Activated CD8-positive, alpha-beta T cell treated with anti-CD3 and anti-CD28 coated beads, Interleukin-2, amount 10 ng/mL, durations not matched to agents 7 days and 5 days (primary cell): ENCODE measurements at regions not wholly inside any gene's neighbourhood (a gene's known extent, or its start where the extent isn't known, plus 50 kb on each side); places are given as distances from the start of the nearest gene placed in this dataset.

Experiments
- ATAC-seq: fragments of 150-1000 bp; cut with Tn5 transposase; one replicate; pipeline ENCODE4 v1.10.0; 2021; ENCODE audit warnings: moderate library complexity
- CTCF ChIA-PET: fragments of 350-600 bp; sonication (Branson Sonifier 250); formaldehyde crosslinking; loops from one replicate; lab custom pipeline; 2021; ENCODE audit warnings: antibody characterized with exemption; lab: Charles Lee
- POLR2A ChIA-PET: fragments of 350-600 bp; sonication (Branson Sonifier 250); formaldehyde crosslinking; loops from one replicate; lab custom pipeline; 2021; ENCODE audit warnings: antibody characterized with exemption; lab: Charles Lee
- DNase-seq: peaks from one replicate; pipeline ENCODE4 v3.0.0-alpha.2; 2020
- H3K27ac Mint-ChIP-seq: one replicate; pipeline ENCODE4 v1.8.0; 2021; ENCODE audit warnings: mild to moderate bottlenecking, mixed read lengths
- H3K27me3 Mint-ChIP-seq: one replicate; pipeline ENCODE4 v1.8.0; 2021; ENCODE audit warnings: low read depth, mixed read lengths
- H3K36me3 Mint-ChIP-seq: one replicate; pipeline ENCODE4 v1.8.0; 2021; ENCODE audit warnings: low read depth, mixed read lengths
- H3K4me1 Mint-ChIP-seq: one replicate; pipeline ENCODE4 v1.8.0; 2021; ENCODE audit warnings: low read depth, mixed read lengths
- H3K4me3 Mint-ChIP-seq: one replicate; pipeline ENCODE4 v1.8.0; 2021; ENCODE audit warnings: mild to moderate bottlenecking, mixed read lengths
- H3K9me3 Mint-ChIP-seq: one replicate; pipeline ENCODE4 v1.8.0; 2022; ENCODE audit warnings: mixed read lengths; ENCODE audit not compliant: insufficient read depth

DNA sequence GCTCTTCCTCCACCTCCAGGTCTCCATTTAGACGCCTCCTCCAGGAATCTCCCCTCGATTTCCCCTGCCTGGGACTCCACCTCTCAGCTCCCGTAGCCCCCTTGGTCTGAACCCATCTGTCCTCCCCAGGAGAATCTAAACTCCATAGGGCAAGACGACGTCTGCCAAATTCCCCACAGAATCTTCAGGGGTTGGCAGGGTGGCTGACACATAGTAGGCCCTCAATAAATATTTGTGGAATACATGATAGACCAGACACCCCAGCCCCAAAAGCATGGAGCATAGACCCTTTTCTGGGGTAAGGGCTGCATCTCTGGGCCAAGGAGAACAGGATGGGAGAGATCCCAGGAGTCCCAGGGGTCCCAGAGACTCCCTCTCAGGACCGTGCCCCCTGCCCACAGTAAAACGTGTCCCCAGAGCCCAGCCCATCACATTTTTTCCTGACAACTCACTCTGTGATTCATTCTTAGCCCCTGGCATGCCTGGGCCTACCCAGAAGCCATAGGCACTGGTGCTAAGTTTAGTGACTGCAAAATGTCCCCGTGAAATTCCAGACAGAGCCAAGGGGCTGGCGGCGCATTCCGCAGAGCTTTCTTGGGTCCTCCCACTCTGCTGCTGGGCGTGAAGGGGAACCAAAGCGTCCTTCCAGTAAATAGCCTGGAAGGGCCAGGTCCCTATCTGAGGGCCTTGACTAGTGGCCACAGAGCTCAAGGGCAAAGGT lies 78.0 kb upstream of the SLC6A6 start:
- Mint-ChIP-seq H3K27me3 (peaks cover 4% of the 10 kb centered on the region), H3K4me1 (peaks cover 4% of the 10 kb centered on the region), H3K4me3 (no peak overlapping the region), H3K36me3 (no peaks in the 10 kb centered on the region), H3K9me3 (no peaks in the 10 kb centered on the region), H3K27ac (no peak overlapping the region)
- ChIA-PET POLR2A (no interaction called here), CTCF (no interaction called here)
- ATAC-seq (no peak), DNase-seq (no peak)

GRCh38 chr3:14328422-14328821 lies 74.0 kb upstream of the SLC6A6 start:
- Mint-ChIP-seq H3K4me1 (no peaks in the 10 kb centered on the region), H3K27ac (no peak overlapping the region), H3K9me3 (no peaks in the 10 kb centered on the region), H3K36me3 (no peaks in the 10 kb centered on the region), H3K4me3 (no peak overlapping the region), H3K27me3 (peaks cover 13% of the 10 kb centered on the region)
- CTCF ChIA-PET, result no interaction called here
- ATAC-seq (no peak), DNase-seq (no peak)
- POLR2A ChIA-PET, result no interaction called here

DNA sequence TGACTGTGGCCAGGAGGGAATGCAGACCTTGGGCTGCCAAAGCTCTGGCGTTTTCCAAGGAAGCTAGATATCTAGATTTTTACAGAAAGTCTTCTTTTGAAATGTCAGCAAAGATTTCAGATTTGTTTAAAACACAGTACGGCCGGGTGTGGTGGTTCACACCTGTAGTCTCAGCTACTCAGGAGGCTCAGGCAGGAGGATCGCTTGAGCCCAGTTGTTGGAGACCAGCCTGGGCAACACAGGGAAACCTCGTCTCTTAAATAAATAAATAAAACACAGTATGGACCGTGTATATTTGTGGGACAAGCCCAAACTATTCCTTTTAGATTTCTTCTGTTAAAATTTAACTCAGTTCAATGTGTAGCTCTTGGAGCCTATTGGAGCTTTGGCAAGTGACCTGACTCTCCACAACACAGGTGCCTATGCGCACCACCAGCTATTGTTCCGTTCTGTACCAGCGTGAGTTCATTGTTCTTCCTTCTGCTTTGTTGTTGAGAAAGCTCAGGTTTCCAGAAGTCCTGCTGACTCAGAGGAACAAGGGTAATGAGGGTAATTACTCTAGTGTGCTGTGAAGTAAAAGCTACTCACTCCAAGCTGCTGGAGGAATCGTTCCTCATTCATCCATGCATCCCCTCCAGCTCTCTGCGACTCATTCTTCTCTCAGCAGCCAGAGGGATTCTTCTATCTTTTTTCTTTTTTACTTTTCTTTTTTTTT lies 73.1 kb upstream of the SLC6A6 start:
- Mint-ChIP-seq H3K27ac (no peak overlapping the region), H3K9me3 (no peaks in the 10 kb centered on the region), H3K27me3 (peaks cover 13% of the 10 kb centered on the region), H3K4me3 (no peak overlapping the region), H3K4me1 (no peaks in the 10 kb centered on the region), H3K36me3 (no peaks in the 10 kb centered on the region)
- ChIA-PET POLR2A (no interaction called here), CTCF (no interaction called here)
- DNase-seq (no peak), ATAC-seq (no peak)

DNA sequence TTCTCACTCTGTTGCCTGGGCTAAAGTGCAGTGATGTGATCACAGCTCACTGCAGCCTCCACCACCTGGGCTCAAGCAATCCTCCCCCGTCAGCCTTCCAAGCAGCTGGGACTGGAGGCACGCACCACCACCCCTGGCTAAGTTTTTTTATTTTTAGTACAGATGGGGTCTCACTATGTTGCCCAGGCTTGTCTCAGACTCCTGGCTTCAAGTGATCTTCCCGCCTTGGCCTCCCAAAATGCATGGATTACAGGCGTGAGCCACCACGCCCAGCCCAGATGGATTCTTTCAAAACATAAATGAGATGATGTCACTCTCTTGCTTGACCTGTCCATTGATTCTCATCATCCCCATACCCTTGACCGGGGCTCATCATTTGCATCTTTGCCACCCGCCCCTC lies 72.6 kb upstream of the SLC6A6 start:
- POLR2A ChIA-PET, result no interaction called here
- no peaks in the 10 kb centered on the region for H3K9me3 Mint-ChIP-seq
- DNase-seq (no peak), ATAC-seq (no peak)
- no peak overlapping the region for H3K27ac Mint-ChIP-seq
- H3K27me3 Mint-ChIP-seq, result peaks cover 13% of the 10 kb centered on the region
- H3K36me3 Mint-ChIP-seq, result no peaks in the 10 kb centered on the region
- CTCF ChIA-PET, result no interaction called here
- no peaks in the 10 kb centered on the region for H3K4me1 Mint-ChIP-seq
- no peak overlapping the region for H3K4me3 Mint-ChIP-seq

GRCh38 chr3:14330508-14330907 lies 71.9 kb upstream of the SLC6A6 start:
- Mint-ChIP-seq H3K9me3 (no peaks in the 10 kb centered on the region), H3K4me3 (no peak overlapping the region), H3K27ac (no peak overlapping the region), H3K4me1 (no peaks in the 10 kb centered on the region), H3K36me3 (no peaks in the 10 kb centered on the region), H3K27me3 (peaks cover 13% of the 10 kb centered on the region)
- POLR2A ChIA-PET, result no interaction called here
- ATAC-seq, result no peak
- no peak for DNase-seq
- CTCF ChIA-PET, result no interaction called here

DNA sequence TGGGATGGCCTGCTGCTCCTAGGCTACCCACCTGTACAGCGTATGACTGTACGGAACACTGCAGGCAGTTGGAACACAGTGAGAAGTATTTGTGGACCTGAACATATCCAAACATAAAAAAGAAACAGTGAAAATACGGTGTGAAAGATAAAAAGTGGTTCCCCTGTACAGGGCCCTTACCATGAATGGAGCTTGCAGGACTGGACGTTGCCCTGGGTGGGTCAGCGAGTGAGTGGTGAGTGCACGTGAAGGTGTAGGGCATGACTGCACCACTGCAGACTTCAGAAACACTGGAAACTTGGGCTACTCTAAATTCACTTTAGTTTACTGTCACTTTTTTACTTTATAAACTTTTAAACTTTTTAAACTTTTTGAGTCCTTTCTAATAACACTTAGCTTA lies 71.2 kb upstream of the SLC6A6 start:
- no peak for ATAC-seq
- Mint-ChIP-seq H3K4me3 (no peak overlapping the region), H3K27ac (no peak overlapping the region), H3K4me1 (no peaks in the 10 kb centered on the region), H3K27me3 (peaks cover 13% of the 10 kb centered on the region), H3K9me3 (no peaks in the 10 kb centered on the region), H3K36me3 (no peaks in the 10 kb centered on the region)
- no peak for DNase-seq
- CTCF ChIA-PET, result no interaction called here
- POLR2A ChIA-PET, result no interaction called here

GRCh38 chr3:14332392-14332791 lies 70.0 kb upstream of the SLC6A6 start:
- no peak overlapping the region for H3K27ac Mint-ChIP-seq
- no peaks in the 10 kb centered on the region for H3K9me3 Mint-ChIP-seq
- H3K4me3 Mint-ChIP-seq, result no peak overlapping the region
- no peak for DNase-seq
- ATAC-seq, result no peak
- H3K36me3 Mint-ChIP-seq, result no peaks in the 10 kb centered on the region
- POLR2A ChIA-PET, result no interaction called here
- peaks cover 13% of the 10 kb centered on the region for H3K27me3 Mint-ChIP-seq
- H3K4me1 Mint-ChIP-seq, result no peaks in the 10 kb centered on the region
- CTCF ChIA-PET, result no interaction called here

- no peaks in the 10 kb centered on the region for H3K9me3 Mint-ChIP-seq
- ATAC-seq (no peak), DNase-seq (no peak)
- POLR2A ChIA-PET, result no interaction called here
- H3K36me3 Mint-ChIP-seq, result no peaks in the 10 kb centered on the region
- no peak overlapping the region for H3K27ac Mint-ChIP-seq
- peaks cover 13% of the 10 kb centered on the region for H3K27me3 Mint-ChIP-seq
- H3K4me1 Mint-ChIP-seq, result no peaks in the 10 kb centered on the region
- no peak overlapping the region for H3K4me3 Mint-ChIP-seq
- CTCF ChIA-PET, result no interaction called here
Measured at GRCh38 chr3:14333215-14333614, 69.2 kb upstream of the SLC6A6 start.

- Mint-ChIP-seq H3K9me3 (no peaks in the 10 kb centered on the region), H3K4me3 (no peak overlapping the region), H3K27ac (no peak overlapping the region), H3K36me3 (no peaks in the 10 kb centered on the region), H3K4me1 (no peaks in the 10 kb centered on the region), H3K27me3 (peaks cover 12% of the 10 kb centered on the region)
- CTCF ChIA-PET, result no interaction called here
- DNase-seq (no peak), ATAC-seq (no peak)
- POLR2A ChIA-PET, result no interaction called here
Measured at GRCh38 chr3:14333621-14334020, 68.8 kb upstream of the SLC6A6 start.

DNA sequence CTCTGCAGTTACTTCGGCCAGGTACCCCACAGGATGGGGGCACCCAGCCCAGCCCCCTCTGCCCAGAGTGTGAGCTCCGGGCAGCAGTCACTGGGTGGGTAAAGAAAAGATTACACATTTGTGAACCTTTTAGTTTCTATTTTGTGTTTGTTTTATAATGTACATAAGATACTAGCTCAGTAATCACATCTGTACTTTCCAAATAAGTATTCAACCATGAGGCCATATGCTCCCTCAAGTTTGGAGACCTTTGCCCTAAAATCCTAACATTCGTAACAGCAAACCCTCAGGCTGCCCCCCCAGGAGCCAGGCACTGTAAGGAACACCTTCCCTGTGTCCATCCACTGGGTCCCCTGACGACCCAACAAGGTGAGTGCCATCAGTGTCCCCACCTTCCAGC lies 68.3 kb upstream of the SLC6A6 start:
- Mint-ChIP-seq H3K9me3 (no peaks in the 10 kb centered on the region), H3K27me3 (peaks cover 12% of the 10 kb centered on the region), H3K4me3 (no peak overlapping the region), H3K27ac (no peak overlapping the region), H3K36me3 (no peaks in the 10 kb centered on the region), H3K4me1 (no peaks in the 10 kb centered on the region)
- CTCF ChIA-PET, result no interaction called here
- POLR2A ChIA-PET, result no interaction called here
- DNase-seq (no peak), ATAC-seq (no peak)

GRCh38 chr3:14334936-14335335 lies 67.5 kb upstream of the SLC6A6 start:
- Mint-ChIP-seq H3K9me3 (no peaks in the 10 kb centered on the region), H3K4me3 (no peak overlapping the region), H3K27me3 (peaks cover 9% of the 10 kb centered on the region), H3K27ac (no peak overlapping the region), H3K36me3 (no peaks in the 10 kb centered on the region), H3K4me1 (no peaks in the 10 kb centered on the region)
- POLR2A ChIA-PET, result no interaction called here
- DNase-seq, result no peak
- ATAC-seq, result no peak
- CTCF ChIA-PET, result no interaction called here

DNA sequence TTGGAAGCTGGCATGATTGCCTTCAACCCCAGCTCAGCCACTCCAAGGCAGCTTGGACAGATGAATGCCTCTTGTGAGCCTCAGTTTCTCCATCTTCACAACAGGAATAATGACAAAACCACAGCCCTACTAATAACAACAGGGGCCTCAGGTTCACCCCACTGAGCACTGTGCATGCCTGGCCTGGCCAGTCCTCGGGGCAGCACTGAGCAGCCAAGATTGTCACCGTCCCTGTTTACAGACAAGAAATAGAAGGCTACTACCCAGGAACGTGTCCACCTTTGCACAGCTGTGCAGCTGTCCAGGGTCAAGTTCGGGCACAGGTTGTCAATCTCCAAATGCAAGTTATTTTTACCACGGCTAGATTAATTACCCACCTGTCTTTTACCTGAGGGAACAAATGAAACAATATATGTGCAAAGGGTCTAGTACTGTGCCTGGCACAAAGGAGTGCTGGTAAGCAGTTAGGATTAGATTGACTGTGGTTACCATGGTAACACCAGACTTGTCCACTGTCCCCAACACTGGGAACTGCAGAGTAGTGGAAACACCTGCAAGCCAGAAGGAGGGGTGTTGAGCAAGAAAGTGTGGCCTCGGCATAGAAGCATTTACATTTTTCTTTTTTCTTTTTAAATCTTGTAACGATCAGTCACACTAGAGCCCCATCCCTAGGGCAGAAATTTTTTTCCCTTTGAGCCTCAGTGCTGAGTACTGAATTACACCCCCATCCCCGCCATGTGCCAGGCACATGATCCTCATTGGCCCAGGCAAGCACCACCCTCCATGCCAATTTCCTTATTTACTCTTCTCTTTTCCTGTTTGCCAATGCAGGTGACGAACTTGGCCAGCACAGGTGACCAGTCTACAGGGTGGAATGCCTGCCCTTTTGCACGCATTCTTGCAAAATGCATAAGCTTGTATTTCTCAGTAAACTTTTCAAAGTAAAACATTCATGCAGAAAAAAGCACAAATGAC lies 66.3 kb upstream of the SLC6A6 start:
- ChIA-PET CTCF (no interaction called here), POLR2A (interaction anchor here (0.6 kb wide), 1 partner anchor 1159 kb away, joined by 3 read pairs; no protein-coding TSS in a partner anchor)
- Mint-ChIP-seq H3K4me1 (no peaks in the 10 kb centered on the region), H3K27me3 (peaks cover 3% of the 10 kb centered on the region), H3K9me3 (no peaks in the 10 kb centered on the region), H3K36me3 (no peaks in the 10 kb centered on the region), H3K27ac (no peak overlapping the region), H3K4me3 (no peak overlapping the region)
- DNase-seq, result no peak
- ATAC-seq, result no peak
